H1 (cell line): ENCODE measurements at regions not wholly inside any gene's neighbourhood (a gene's known extent, or its start where the extent isn't known, plus 50 kb on each side); places are given as distances from the start of the nearest gene placed in this dataset.

ENCODE experiments used
- BACH1 ChIP-seq: IDR thresholded peaks from 2 replicates; pipeline ENCODE4 v1.6.1; 2012; ENCODE audit warnings: low read length, improper control_type of control experiment
- TF ChIP-seq, protein P1 (sequence below), 3 experiments: IDR thresholded peaks; 1 replicate in 2 of 3; 2 replicates in 1 of 3; pipeline versions ENCODE4 v1.5.1 to v1.6.1; 2011; ENCODE audit warnings: low read length in 3 of 3, mild to moderate bottlenecking in 3 of 3, inconsistent platforms in 2 of 3, low read depth in 1 of 3, moderate library complexity in 1 of 3; ENCODE audit not compliant: insufficient read depth in 1 of 3; ENCODE audit errors: control extremely low read depth in 1 of 3
- TF ChIP-seq, protein P2 (sequence below): IDR thresholded peaks from 2 replicates; pipeline ENCODE4 v1.6.1; 2011; ENCODE audit warnings: low read depth, mild to moderate bottlenecking, low read length; ENCODE audit not compliant: insufficient read depth

DNA sequence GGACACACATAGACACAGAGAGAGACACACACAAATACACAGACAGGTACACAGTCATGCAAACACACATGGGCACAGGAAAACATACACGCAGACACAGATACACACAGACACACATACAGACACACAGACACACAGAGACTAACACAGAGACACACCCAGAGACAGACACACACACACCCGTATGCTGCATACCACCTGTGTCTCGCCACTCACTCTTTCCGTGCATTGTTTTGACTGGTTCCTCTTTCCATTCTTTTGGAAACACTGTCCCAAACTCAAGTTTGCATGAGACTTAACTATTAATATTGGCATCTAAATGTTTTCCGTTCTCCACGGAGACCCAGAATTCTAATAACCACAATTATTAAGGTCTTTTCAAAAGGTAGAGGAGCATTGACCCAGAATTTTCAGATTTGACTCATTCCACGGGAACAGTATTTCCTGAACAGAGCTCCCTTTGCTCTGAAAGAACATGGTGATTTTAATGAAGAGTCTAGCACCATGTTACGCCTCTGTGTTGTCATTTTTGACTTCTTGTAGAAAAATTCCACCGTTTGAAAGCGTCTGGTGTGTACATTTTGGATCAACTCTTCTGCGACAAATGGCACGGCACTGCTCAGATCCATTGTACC lies 141.2 kb upstream of the RNF32 start (continued):
- TF ChIP-seq, protein P1, sequence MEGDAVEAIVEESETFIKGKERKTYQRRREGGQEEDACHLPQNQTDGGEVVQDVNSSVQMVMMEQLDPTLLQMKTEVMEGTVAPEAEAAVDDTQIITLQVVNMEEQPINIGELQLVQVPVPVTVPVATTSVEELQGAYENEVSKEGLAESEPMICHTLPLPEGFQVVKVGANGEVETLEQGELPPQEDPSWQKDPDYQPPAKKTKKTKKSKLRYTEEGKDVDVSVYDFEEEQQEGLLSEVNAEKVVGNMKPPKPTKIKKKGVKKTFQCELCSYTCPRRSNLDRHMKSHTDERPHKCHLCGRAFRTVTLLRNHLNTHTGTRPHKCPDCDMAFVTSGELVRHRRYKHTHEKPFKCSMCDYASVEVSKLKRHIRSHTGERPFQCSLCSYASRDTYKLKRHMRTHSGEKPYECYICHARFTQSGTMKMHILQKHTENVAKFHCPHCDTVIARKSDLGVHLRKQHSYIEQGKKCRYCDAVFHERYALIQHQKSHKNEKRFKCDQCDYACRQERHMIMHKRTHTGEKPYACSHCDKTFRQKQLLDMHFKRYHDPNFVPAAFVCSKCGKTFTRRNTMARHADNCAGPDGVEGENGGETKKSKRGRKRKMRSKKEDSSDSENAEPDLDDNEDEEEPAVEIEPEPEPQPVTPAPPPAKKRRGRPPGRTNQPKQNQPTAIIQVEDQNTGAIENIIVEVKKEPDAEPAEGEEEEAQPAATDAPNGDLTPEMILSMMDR (IDR thresholded peaks at IDR 0.05; ENCODE audit: control extremely low read depth in 1 of 3, insufficient read depth in 1 of 3, low read depth in 1 of 3, low read length in 3 of 3), result no peak
- TF ChIP-seq BACH1, result no peak
- TF ChIP-seq, protein P2, sequence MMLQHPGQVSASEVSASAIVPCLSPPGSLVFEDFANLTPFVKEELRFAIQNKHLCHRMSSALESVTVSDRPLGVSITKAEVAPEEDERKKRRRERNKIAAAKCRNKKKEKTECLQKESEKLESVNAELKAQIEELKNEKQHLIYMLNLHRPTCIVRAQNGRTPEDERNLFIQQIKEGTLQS, result no peak
